ENCODE measurements at regions not wholly inside any gene's neighbourhood (a gene's known extent, or its start where the extent isn't known, plus 50 kb on each side); places are given as distances from the start of the nearest gene placed in this dataset.

- no peak for TF ChIP-seq CTCF (IDR thresholded peaks at IDR 0.05; ENCODE audit: control extremely low read depth, extremely low read depth, low read depth, missing control alignments)
- CTCF ChIA-PET = interaction anchor here (1.3 to 4.9 kb wide), 5 partner anchors 11 to 427 kb away, joined by 3 to 99 read pairs (median 5); no protein-coding TSS in a partner anchor
- no peak for DNase-seq (ENCODE audit: extremely low spot score)
These were observed 84.3 kb upstream of the UBL3 start for GRCh38 chr13:29934531-29935308.

GRCh38 chr13:29933401-29933800 lies 83.0 kb upstream of the UBL3 start:
- DNase-seq (ENCODE audit: extremely low spot score) = no peak
- ChIA-PET CTCF (interaction anchor here (4.9 kb wide), 1 partner anchor 10 kb away, joined by 99 read pairs; no protein-coding TSS in a partner anchor), POLR2A (interaction anchor here (0.6 kb wide), 1 partner anchor 441 kb away, joined by 9 read pairs; no protein-coding TSS in a partner anchor)
- TF ChIP-seq CTCF (IDR thresholded peaks at IDR 0.05; ENCODE audit: control extremely low read depth, extremely low read depth, low read depth, missing control alignments) = no peak

More at GRCh38 chr13:29934531-29935308, 84.3 kb upstream of the UBL3 start:
- POLR2A ChIA-PET = no interaction called here

GRCh38 chr13:29931696-29932095 lies 81.3 kb upstream of the UBL3 start:
- ChIA-PET POLR2A (no interaction called here), CTCF (interaction anchor here (1.2 to 1.6 kb wide), 2 partner anchors 8 to 9 kb away, joined by 3 to 7 read pairs; no protein-coding TSS in a partner anchor)
- DNase-seq (ENCODE audit: extremely low spot score) = no peak
- TF ChIP-seq CTCF (IDR thresholded peaks at IDR 0.05; ENCODE audit: control extremely low read depth, extremely low read depth, low read depth, missing control alignments) = no peak

GRCh38 chr13:29929062-29929847 lies 78.8 kb upstream of the UBL3 start:
- ChIA-PET CTCF (interaction anchor here (0.8 to 1.4 kb wide), 2 partner anchors 158 to 420 kb away, joined by 3 to 4 read pairs; no protein-coding TSS in a partner anchor), POLR2A (no interaction called here)
- TF ChIP-seq CTCF (IDR thresholded peaks at IDR 0.05; ENCODE audit: control extremely low read depth, extremely low read depth, low read depth, missing control alignments) = no peak
- no peak for DNase-seq (ENCODE audit: extremely low spot score)

GRCh38 chr13:29926098-29926476 lies 75.7 kb upstream of the UBL3 start:
- DNase-seq (ENCODE audit: extremely low spot score) = no peak
- ChIA-PET CTCF (interaction anchor here (1.3 to 7.6 kb wide), 4 partner anchors 10 to 161 kb away, joined by 3 to 133 read pairs (median 52); no protein-coding TSS in a partner anchor), POLR2A (no interaction called here)
- TF ChIP-seq CTCF (IDR thresholded peaks at IDR 0.05; ENCODE audit: control extremely low read depth, extremely low read depth, low read depth, missing control alignments) = no peak

GRCh38 chr13:29925457-29926097 lies 75.2 kb upstream of the UBL3 start:
- ChIA-PET CTCF (interaction anchor here (1.0 to 7.6 kb wide), 12 partner anchors 10 to 417 kb away, joined by 3 to 133 read pairs (median 14); no protein-coding TSS in a partner anchor), POLR2A (no interaction called here)
- TF ChIP-seq CTCF (IDR thresholded peaks at IDR 0.05; ENCODE audit: control extremely low read depth, extremely low read depth, low read depth, missing control alignments) = no peak
- DNase-seq (ENCODE audit: extremely low spot score) = no peak
